HL-60 (cell line): ENCODE measurements at regions not wholly inside any gene's neighbourhood (a gene's known extent, or its start where the extent isn't known, plus 50 kb on each side); places are given as distances from the start of the nearest gene placed in this dataset.

ENCODE experiments used
- DNase-seq, 2 experiments: peaks; one replicate each; pipeline ENCODE4 v3.0.0-alpha.2; 2010 to 2020; ENCODE audit warnings: low read depth in 1 of 2, low spot score in 1 of 2
- H3K27ac ChIP-seq: fragments of 250-450 bp; sonication (Bioruptor Pico); replicated peaks from 2 replicates; pipeline ENCODE4 v1.5.1; 2020; ENCODE audit warnings: mild to moderate bottlenecking, moderate library complexity
- H3K27me3 ChIP-seq: fragments of 250-450 bp; sonication (Bioruptor Pico); 2 replicates; pipeline ENCODE4 v1.5.1; 2021; ENCODE audit warnings: mild to moderate bottlenecking, moderate library complexity; ENCODE audit not compliant: insufficient read depth, poor library complexity, severe bottlenecking
- H3K4me3 ChIP-seq: replicated peaks from 2 replicates; pipeline ENCODE4 v1.5.1; 2011; ENCODE audit warnings: mild to moderate bottlenecking, control low read depth, low read length; ENCODE audit not compliant: insufficient read depth
- GABPA ChIP-seq: IDR thresholded peaks from 2 replicates; pipeline ENCODE4 v1.6.1; 2012; ENCODE audit warnings: low read depth
- POLR2AphosphoS5 ChIP-seq: IDR thresholded peaks from 2 replicates; pipeline ENCODE4 v1.6.1; 2012; ENCODE audit warnings: low read depth
- SPI1 ChIP-seq: IDR thresholded peaks from 2 replicates; pipeline ENCODE4 v1.6.1; 2012; ENCODE audit warnings: low read depth, mild to moderate bottlenecking, borderline replicate concordance
- TF ChIP-seq, protein P1 (sequence below): IDR thresholded peaks from 2 replicates; pipeline ENCODE4 v1.6.1; 2012; ENCODE audit warnings: low read depth; ENCODE audit not compliant: insufficient replicate concordance
- TF ChIP-seq, protein P2 (sequence below): IDR thresholded peaks from one replicate; pipeline ENCODE4 v1.5.1; 2011; ENCODE audit warnings: low read length, control low read depth, inconsistent platforms; ENCODE audit not compliant: insufficient read depth

GRCh38 chr11:71055925-71056324, 196.5 kb downstream of the SHANK2 start:
- Histone ChIP-seq H3K27ac (no peak overlapping the region), H3K4me3 (no peak overlapping the region), H3K27me3 (no peaks in the 10 kb centered on the region)
- TF ChIP-seq, protein P1, sequence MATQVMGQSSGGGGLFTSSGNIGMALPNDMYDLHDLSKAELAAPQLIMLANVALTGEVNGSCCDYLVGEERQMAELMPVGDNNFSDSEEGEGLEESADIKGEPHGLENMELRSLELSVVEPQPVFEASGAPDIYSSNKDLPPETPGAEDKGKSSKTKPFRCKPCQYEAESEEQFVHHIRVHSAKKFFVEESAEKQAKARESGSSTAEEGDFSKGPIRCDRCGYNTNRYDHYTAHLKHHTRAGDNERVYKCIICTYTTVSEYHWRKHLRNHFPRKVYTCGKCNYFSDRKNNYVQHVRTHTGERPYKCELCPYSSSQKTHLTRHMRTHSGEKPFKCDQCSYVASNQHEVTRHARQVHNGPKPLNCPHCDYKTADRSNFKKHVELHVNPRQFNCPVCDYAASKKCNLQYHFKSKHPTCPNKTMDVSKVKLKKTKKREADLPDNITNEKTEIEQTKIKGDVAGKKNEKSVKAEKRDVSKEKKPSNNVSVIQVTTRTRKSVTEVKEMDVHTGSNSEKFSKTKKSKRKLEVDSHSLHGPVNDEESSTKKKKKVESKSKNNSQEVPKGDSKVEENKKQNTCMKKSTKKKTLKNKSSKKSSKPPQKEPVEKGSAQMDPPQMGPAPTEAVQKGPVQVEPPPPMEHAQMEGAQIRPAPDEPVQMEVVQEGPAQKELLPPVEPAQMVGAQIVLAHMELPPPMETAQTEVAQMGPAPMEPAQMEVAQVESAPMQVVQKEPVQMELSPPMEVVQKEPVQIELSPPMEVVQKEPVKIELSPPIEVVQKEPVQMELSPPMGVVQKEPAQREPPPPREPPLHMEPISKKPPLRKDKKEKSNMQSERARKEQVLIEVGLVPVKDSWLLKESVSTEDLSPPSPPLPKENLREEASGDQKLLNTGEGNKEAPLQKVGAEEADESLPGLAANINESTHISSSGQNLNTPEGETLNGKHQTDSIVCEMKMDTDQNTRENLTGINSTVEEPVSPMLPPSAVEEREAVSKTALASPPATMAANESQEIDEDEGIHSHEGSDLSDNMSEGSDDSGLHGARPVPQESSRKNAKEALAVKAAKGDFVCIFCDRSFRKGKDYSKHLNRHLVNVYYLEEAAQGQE: no peak
- TF ChIP-seq POLR2AphosphoS5: no peak
- no peak for TF ChIP-seq GABPA
- TF ChIP-seq, protein P2, sequence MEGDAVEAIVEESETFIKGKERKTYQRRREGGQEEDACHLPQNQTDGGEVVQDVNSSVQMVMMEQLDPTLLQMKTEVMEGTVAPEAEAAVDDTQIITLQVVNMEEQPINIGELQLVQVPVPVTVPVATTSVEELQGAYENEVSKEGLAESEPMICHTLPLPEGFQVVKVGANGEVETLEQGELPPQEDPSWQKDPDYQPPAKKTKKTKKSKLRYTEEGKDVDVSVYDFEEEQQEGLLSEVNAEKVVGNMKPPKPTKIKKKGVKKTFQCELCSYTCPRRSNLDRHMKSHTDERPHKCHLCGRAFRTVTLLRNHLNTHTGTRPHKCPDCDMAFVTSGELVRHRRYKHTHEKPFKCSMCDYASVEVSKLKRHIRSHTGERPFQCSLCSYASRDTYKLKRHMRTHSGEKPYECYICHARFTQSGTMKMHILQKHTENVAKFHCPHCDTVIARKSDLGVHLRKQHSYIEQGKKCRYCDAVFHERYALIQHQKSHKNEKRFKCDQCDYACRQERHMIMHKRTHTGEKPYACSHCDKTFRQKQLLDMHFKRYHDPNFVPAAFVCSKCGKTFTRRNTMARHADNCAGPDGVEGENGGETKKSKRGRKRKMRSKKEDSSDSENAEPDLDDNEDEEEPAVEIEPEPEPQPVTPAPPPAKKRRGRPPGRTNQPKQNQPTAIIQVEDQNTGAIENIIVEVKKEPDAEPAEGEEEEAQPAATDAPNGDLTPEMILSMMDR: no peak
- no peak for TF ChIP-seq SPI1
- no peak for DNase-seq
